ENCODE measurements at regions not wholly inside any gene's neighbourhood (a gene's known extent, or its start where the extent isn't known, plus 50 kb on each side); places are given as distances from the start of the nearest gene placed in this dataset.

- DNase-seq (ENCODE audit: low read depth, low spot score): peak; percentile 46
- H3K27me3 ChIP-seq (ENCODE audit: control insufficient read depth, extremely low read depth, insufficient read depth, low read length): no peaks in the 10 kb centered on the region
- H3K4me3 ChIP-seq (ENCODE audit: control insufficient read depth in 2 of 3, extremely low read depth in 1 of 3, insufficient read depth in 2 of 3, low read depth in 1 of 3, low read length in 3 of 3): no peak overlapping the region
- no peaks in the 10 kb centered on the region for H4K20me1 ChIP-seq (ENCODE audit: control insufficient read depth, extremely low read depth, insufficient read depth, low read length)
- H3K4me1 ChIP-seq (ENCODE audit: control insufficient read depth, extremely low read depth, insufficient read depth, low read length): peaks cover 21% of the 10 kb centered on the region
- no peaks in the 10 kb centered on the region for H3K9me3 ChIP-seq (ENCODE audit: control insufficient read depth, low read depth, low read length)
- peaks cover 0 to under 1% of the 10 kb centered on the region in 2 experiments for H3K36me3 ChIP-seq (ENCODE audit: control insufficient read depth in 2 of 2, extremely low read depth in 1 of 2, insufficient read depth in 2 of 2, low read length in 2 of 2)
- H3K4me2 ChIP-seq (ENCODE audit: control insufficient read depth, extremely low read depth, insufficient read depth, low read depth, low read length): peak overlapping the region; percentile 12
- H3K27ac ChIP-seq (ENCODE audit: control insufficient read depth, insufficient read depth, low read length): peak overlapping the region; percentile 26
- TF ChIP-seq CTCF (optimal IDR thresholded peaks at IDR 0.05 in 1 of 3, IDR thresholded peaks at IDR 0.05 in 1 of 3, conservative IDR thresholded peaks at IDR 0.05 in 1 of 3; ENCODE audit: extremely low read depth in 1 of 3, insufficient read depth in 2 of 3, low read length in 3 of 3): no peak
- no peak for TF ChIP-seq EZH2 (IDR thresholded peaks at IDR 0.05; ENCODE audit: low read length)
- dilution Hi-C loops (cut with MboI; ENCODE audit: extremely low pct_ligation_motif_present, low sequenced_read_pairs): loop anchor here (25.0 kb wide), 1 partner anchor 403 kb away; no protein-coding TSS in a partner anchor
- H3K9me1 ChIP-seq (ENCODE audit: control insufficient read depth, extremely low read depth, insufficient read depth, low read length): no peaks in the 10 kb centered on the region
- no peak overlapping the region for H3K9ac ChIP-seq (ENCODE audit: control insufficient read depth, extremely low read depth, insufficient read depth, low read length)
- H2AFZ ChIP-seq (ENCODE audit: control insufficient read depth, low read length): no peak overlapping the region
- FAIRE-seq: peak; percentile 76
- no peaks in the 10 kb centered on the region for H3K79me2 ChIP-seq (ENCODE audit: control insufficient read depth, insufficient read depth, low read length)
Observed at GRCh38 chrX:45740291-45740690, 539.6 kb upstream of the DIPK2B start.

GRCh38 chrX:45735571-45735970 is 534.9 kb upstream of the DIPK2B start:
- DNase-seq (ENCODE audit: low read depth, low spot score) (no peak), FAIRE-seq (peak; percentile 67)
- TF ChIP-seq CTCF (optimal IDR thresholded peaks at IDR 0.05 in 1 of 3, IDR thresholded peaks at IDR 0.05 in 1 of 3, conservative IDR thresholded peaks at IDR 0.05 in 1 of 3; ENCODE audit: extremely low read depth in 1 of 3, insufficient read depth in 2 of 3, low read length in 3 of 3) (no peak), EZH2 (IDR thresholded peaks at IDR 0.05; ENCODE audit: low read length) (no peak)
- no peak overlapping the region for H3K4me2 ChIP-seq (ENCODE audit: control insufficient read depth, extremely low read depth, insufficient read depth, low read depth, low read length)
- no peak overlapping the region for H3K27ac ChIP-seq (ENCODE audit: control insufficient read depth, insufficient read depth, low read length)
- H3K9me1 ChIP-seq (ENCODE audit: control insufficient read depth, extremely low read depth, insufficient read depth, low read length): no peaks in the 10 kb centered on the region
- H3K4me3 ChIP-seq (ENCODE audit: control insufficient read depth in 2 of 3, extremely low read depth in 1 of 3, insufficient read depth in 2 of 3, low read depth in 1 of 3, low read length in 3 of 3): no peak overlapping the region
- dilution Hi-C loops (cut with MboI; ENCODE audit: extremely low pct_ligation_motif_present, low sequenced_read_pairs): loop anchor here (25.0 kb wide), 1 partner anchor 398 kb away; no protein-coding TSS in a partner anchor
- no peaks in the 10 kb centered on the region for H4K20me1 ChIP-seq (ENCODE audit: control insufficient read depth, extremely low read depth, insufficient read depth, low read length)
- no peaks in the 10 kb centered on the region for H3K79me2 ChIP-seq (ENCODE audit: control insufficient read depth, insufficient read depth, low read length)
- H2AFZ ChIP-seq (ENCODE audit: control insufficient read depth, low read length): no peak overlapping the region
- peaks cover 11% of the 10 kb centered on the region for H3K4me1 ChIP-seq (ENCODE audit: control insufficient read depth, extremely low read depth, insufficient read depth, low read length)
- H3K9ac ChIP-seq (ENCODE audit: control insufficient read depth, extremely low read depth, insufficient read depth, low read length): no peak overlapping the region
- H3K36me3 ChIP-seq (ENCODE audit: control insufficient read depth in 2 of 2, extremely low read depth in 1 of 2, insufficient read depth in 2 of 2, low read length in 2 of 2): no peaks in the 10 kb centered on the region
- H3K27me3 ChIP-seq (ENCODE audit: control insufficient read depth, extremely low read depth, insufficient read depth, low read length): no peaks in the 10 kb centered on the region
- peaks cover 1% of the 10 kb centered on the region for H3K9me3 ChIP-seq (ENCODE audit: control insufficient read depth, low read depth, low read length)
